Loucy (cell line): ENCODE measurements at regions not wholly inside any gene's neighbourhood (a gene's known extent, or its start where the extent isn't known, plus 50 kb on each side); places are given as distances from the start of the nearest gene placed in this dataset.

Source experiments
- CTCF ChIP-seq: fragments of 200-600 bp; sonication (generic); conservative IDR thresholded peaks from 2 replicates; pipeline ENCODE4 v1.5.1; 2014; ENCODE audit warnings: mild to moderate bottlenecking, antibody characterized with exemption, low read length
- EZH2phosphoT487 ChIP-seq: fragments of 200-600 bp; IDR thresholded peaks from 2 replicates; pipeline ENCODE4 v1.6.1; 2018; ENCODE audit warnings: antibody characterized with exemption, mild to moderate bottlenecking, moderate library complexity, borderline replicate concordance

- TF ChIP-seq CTCF (no peak), EZH2phosphoT487 (no peak)
Observed at GRCh38 chr10:118914629-118915028, 114.9 kb upstream of the NANOS1 start.
